Esophagus muscularis mucosa (tissue), 3 donors: ENCODE measurements at regions not wholly inside any gene's neighbourhood (a gene's known extent, or its start where the extent isn't known, plus 50 kb on each side); places are given as distances from the start of the nearest gene placed in this dataset.

ENCODE experiments used
- POLR2A ChIP-seq: fragments of 450-650 bp; IDR thresholded peaks from one replicate; pipeline ENCODE4 v1.6.1; 2017; ENCODE audit warnings: antibody characterized with exemption, moderate library complexity, mild to moderate bottlenecking, low read depth
- TF ChIP-seq, protein P1 (sequence below), 3 experiments: fragments of 200-600 bp in 2 of 3; fragments of 450-650 bp in 1 of 3; sonication (generic) in 2 of 3; IDR thresholded peaks; one replicate each; pipeline ENCODE4 v1.5.1; 2017 to 2019; ENCODE audit warnings: antibody characterized with exemption in 3 of 3, mild to moderate bottlenecking in 2 of 3, moderate library complexity in 1 of 3

DNA sequence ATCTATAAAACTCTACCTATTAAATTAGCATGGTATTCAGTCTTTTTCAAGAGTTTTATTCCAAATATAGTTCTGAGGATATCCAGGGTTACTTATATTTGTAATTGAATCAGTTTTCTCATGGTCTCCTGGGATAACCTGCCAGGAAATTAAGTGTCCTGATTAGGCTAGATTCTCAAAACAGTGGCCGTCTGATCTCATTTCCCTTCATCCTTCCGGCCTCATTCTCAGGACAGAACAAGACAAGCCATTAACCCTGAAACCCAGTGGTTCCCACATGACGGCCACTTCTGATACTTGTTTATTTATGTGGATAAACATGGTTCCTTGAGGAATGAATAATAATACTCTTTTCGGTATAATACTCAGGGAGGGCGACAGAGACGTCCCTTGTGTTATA, 417.6 kb upstream of the POT1 start:
- TF ChIP-seq POLR2A: no peak
- TF ChIP-seq, protein P1, sequence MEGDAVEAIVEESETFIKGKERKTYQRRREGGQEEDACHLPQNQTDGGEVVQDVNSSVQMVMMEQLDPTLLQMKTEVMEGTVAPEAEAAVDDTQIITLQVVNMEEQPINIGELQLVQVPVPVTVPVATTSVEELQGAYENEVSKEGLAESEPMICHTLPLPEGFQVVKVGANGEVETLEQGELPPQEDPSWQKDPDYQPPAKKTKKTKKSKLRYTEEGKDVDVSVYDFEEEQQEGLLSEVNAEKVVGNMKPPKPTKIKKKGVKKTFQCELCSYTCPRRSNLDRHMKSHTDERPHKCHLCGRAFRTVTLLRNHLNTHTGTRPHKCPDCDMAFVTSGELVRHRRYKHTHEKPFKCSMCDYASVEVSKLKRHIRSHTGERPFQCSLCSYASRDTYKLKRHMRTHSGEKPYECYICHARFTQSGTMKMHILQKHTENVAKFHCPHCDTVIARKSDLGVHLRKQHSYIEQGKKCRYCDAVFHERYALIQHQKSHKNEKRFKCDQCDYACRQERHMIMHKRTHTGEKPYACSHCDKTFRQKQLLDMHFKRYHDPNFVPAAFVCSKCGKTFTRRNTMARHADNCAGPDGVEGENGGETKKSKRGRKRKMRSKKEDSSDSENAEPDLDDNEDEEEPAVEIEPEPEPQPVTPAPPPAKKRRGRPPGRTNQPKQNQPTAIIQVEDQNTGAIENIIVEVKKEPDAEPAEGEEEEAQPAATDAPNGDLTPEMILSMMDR (IDR thresholded peaks at IDR 0.05): no peak
